Stimulated activated CD4-positive, alpha-beta T cell treated with anti-CD3 and anti-CD28 coated beads, Interleukin-12 subunit alpha, Interleukin-12 subunit beta, amount 100 ng/mL, for 48 hours (primary cell): ENCODE measurements at regions not wholly inside any gene's neighbourhood (a gene's known extent, or its start where the extent isn't known, plus 50 kb on each side); places are given as distances from the start of the nearest gene placed in this dataset.

Experiments
- DNase-seq, 3 donors: peaks; one replicate each; pipeline ENCODE4 v3.0.0-alpha.2; 2020; ENCODE audit warnings: low read depth in 2 of 3, low spot score in 1 of 3

- no peak for DNase-seq
Measured at GRCh38 chr9:118882684-118883083, 486.6 kb downstream of the BRINP1 start.

DNA sequence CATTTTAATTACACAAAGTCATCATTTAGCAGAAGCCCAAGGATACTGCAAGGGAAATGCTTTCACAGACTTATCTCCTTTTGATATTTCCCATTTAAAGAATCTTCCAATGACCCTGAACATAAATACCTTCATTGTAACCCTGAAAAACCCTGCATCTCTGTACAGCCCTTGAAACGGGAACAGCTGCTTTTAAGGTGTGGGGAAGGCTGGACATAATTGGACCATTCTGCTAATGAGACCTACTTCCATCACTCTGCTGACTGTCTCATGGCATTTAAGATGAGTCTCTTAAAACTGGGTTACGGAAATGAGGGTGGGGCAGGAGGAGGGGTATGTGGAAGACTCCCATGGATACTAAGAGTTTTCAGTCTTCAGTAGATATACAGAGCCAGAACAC, 485.8 kb downstream of the BRINP1 start:
- no peak for DNase-seq

DNA sequence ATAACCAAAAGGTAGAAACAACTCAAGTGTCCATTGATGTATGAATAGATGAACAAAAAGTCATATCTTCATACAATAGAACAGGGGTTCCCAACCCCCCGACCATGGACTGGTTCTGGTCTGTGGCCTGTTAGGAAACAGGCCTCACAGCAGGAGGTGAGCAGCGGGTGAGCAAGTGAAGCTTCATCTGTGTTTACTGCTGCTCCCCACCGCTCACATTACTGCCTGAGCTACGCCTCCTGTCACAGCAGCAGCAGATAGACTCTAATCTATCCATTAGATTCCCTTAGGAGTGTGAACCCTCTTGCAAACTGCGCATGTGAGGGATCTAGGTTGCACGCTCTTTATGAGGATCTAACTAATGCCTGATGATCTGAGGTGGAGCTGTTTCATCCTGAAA, 478.0 kb downstream of the BRINP1 start:
- no peak for DNase-seq

DNA sequence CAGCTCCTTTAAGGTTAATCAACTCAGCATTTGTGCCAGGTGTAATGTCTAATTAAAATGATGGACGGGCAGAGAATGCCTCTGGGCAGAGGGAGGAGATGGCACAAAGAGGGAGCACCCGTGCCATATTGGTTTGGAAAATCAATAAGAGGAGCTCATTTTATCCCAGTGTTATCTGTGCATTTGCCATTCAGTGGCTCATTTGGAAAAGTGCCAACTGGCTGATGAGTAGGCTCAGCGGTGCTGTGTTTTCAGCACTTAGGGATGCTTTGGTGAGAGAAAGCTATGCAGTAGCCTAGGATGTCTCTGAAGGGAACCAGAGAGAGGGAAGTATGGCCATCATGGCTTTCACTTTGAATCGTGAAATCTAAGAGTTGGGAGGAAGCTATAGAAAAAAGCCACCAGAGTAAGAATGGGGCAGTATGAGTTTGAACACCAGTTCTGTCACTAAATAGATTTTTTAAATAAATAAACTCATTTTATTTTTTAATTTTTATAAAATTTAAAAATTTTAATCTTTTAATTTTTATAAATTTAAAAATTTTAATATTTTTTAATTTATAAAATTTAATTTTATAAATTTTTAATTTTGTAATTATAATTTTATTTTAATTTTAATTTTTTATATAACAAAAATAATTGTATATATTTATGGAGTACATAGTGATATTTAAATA, 472.8 kb downstream of the BRINP1 start:
- no peak for DNase-seq

GRCh38 chr9:118918180-118918579, 451.1 kb downstream of the BRINP1 start:
- DNase-seq, result no peak

DNA sequence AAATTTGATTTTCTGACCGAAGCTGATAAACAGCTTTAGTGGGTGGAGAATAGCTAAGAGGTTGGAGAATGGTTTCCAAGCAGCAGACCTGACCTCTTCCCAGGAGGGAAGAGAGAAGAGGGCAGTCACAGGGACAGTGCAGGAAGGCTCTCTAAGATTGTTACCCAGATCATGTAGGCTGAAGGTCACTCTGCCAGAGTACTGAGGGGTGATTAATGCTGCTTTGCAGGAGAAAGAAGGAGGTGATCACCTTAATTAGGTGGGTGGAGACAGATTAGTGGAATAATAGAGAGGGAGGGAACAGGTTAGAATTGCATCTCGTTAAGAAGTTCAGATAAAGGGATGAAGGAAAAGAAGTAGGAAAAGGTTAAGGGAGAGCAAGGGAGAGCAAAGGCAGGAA, 440.5 kb downstream of the BRINP1 start:
- DNase-seq, result no peak

DNA sequence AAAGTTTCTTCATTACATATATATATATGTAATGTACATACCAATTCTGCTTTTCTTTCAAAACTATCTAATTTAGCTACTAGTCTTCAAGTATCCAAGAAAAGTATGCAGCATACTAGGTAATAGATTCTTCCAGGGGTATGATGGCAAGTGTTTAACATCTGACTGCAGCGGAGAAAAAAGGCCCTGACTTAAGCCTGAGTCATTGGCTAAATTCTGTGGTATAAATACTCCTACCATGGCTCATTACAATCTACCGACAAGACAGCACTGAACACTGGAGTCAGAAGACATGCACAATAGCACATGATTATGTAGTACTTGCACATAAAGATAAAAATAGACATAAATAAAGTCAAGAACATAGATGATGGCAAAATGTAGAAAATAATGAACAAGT, 439.9 kb downstream of the BRINP1 start:
- DNase-seq, result no peak

DNA sequence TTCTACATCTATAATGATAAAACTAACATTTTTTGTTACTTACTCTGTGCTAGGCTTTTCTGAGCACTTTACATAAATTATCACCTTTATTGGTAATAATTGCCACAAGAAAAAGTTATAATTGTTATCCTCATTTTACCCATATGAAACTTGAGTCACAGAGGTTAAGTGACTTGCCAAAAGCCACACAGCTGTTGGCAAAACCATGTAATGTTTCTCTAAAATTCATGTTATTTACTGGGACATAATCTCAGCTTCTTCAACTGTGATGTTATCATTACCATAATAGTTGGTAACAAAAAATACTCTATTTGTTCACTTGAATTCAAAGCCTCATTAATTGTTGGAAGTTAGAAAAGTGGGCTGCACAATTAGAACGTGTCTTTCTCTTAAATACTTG, 437.3 kb downstream of the BRINP1 start:
- no peak for DNase-seq

DNA sequence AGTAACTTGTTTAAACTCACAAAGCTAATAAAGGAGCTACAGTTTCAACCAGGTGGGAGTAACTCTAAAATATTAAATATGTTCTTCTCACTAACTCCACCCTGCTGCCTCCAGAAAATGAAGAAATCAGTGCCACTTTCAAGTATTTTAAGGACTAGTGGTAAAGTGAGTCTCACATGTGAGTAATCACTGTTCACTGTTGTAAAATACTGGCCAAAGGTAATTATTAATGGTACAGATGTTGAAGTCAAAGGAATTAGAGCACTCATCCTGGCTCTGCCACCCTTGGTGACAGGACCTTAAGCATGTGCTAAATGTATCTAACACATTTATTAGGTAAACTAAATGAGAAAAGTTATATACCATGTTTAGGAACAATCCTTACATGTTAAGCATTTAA, 430.7 kb downstream of the BRINP1 start:
- DNase-seq, result no peak

DNA sequence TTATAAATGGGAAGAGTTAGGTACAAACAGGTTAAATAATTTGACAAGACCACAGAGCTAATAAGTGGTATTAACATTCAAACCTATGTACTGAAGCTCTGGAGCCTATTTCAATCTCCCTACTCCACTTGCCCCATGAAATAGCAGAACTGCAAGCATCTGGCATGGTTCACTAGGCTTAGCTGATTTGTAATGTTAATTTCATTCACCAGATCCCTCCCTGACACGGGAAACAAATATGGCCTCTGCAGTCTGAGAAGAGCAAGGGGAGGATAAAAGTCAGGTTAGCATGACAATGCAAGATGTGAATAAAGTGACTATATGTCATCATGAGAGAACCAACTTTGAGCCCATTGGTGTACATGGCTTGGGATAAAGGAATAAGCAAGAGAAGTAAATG, 428.8 kb downstream of the BRINP1 start:
- no peak for DNase-seq

DNA sequence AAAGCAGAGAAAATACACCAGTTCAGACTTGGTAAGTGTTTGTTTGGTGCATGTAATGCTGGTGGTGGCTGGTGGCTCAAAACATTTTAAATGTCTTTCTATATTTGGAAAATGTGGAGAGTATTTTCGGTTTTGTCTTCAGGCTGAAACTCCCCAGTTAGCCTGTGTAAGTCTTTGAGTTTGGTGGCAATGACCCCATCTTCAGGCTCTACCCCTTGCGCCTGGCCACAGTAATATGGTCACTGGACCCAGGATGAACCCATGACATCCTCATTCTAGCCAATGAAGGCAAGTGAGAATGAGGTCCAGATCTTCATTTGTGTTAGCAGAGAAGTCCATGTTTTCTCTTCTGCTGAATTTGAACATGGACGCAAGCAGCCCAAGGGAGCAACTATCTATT, 422.6 kb downstream of the BRINP1 start:
- DNase-seq, result no peak

- DNase-seq, result no peak
Measured at GRCh38 chr9:118954857-118955256, 414.4 kb downstream of the BRINP1 start.

DNA sequence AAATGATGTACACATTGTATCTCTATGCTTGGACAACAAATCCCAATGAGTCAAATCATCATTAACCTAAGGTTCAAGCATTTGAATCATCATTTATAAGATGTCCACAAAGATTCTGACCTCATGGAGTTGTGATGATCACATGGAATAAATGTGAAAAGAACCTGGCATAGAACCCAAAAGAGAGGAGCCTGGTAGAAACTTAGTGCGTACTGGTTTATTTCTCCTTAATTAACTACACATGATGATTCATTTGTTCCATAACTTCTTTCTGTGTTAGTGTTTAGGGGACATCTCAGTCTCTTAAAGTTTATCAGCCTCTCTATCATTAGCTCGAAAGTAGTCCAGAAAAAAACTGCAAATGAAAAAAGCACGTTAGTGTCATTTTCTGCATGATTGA, 411.6 kb downstream of the BRINP1 start:
- no peak for DNase-seq

GRCh38 chr9:118959366-118959765, 409.9 kb downstream of the BRINP1 start:
- DNase-seq, result no peak

DNA sequence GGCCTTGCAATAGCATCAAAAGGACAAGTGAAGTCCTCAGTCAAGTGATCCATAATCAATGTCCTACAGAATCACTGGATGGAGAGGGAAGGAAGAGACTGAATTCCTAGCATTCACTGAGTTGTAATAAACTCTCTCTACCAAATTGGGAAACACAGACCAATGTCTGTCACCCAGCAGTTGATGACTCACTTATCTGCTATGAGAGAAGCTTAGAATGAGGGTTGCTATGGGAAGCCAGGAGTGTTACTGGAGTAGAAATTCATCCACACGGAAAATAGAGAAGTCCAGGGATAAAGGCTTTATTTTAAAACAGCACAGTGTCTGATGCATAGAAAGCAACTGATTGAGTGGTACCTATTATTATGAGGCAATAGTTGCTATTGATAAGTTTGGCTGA, 407.4 kb downstream of the BRINP1 start:
- no peak for DNase-seq

DNA sequence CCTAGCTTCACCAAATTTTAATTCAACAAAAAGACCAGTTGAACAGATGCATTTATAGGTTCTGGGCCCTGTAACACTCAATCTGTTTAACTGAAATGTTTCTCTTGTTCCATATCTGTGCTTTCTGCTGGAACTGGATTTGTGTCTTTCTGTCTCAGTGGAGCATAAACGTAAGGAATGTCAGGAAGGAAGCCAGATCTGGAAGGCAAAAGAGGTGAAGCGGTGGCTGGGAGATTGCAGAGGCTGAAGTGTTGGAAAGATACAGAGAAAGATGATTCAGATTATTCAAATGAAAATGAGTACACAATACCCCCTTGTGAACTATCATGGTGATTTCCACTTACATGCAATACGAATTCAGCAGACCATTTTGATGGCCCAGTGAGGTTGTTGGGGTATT, 406.8 kb downstream of the BRINP1 start:
- no peak for DNase-seq

DNA sequence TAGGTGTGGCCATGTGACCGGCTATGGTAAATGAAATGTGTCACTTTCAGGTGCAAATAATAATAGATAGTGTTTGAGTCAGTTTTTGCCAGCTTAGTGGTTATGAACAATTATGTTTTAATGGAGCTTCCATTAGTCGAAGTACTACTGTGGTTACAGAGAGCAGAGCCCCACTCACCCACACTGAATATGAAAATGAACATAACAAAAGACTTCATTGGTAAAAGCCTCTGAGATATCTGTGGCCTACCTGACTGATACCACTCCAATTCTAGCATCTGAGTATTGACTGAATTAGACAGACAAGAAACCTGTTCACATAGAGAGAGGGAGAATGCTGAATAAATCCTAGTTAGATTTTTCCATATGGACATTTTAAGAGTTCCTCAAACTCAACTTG, 405.6 kb downstream of the BRINP1 start:
- DNase-seq, result no peak

GRCh38 chr9:118967901-118968300, 401.3 kb downstream of the BRINP1 start:
- DNase-seq, result no peak

DNA sequence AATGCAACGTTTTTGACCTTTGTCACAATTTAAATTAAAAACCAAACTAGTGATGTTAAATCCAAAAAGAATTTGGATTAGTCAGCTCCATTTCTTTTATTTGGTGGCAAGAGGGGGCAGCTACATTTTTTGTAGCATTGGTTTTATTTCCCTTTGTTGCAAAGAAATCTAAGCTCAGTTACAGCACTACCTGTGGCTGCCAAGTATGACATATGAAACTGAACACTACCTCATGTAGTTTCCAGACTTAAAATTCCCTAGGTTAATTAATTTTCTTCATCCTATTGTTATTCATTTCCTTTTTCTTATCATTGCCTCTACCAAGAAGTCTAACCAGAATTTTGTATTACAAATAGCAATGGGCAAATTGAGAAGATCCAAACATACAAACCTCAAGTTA, 393.5 kb downstream of the BRINP1 start:
- DNase-seq, result no peak

- no peak for DNase-seq
Measured at GRCh38 chr9:118976160-118976559, 393.1 kb downstream of the BRINP1 start.

DNA sequence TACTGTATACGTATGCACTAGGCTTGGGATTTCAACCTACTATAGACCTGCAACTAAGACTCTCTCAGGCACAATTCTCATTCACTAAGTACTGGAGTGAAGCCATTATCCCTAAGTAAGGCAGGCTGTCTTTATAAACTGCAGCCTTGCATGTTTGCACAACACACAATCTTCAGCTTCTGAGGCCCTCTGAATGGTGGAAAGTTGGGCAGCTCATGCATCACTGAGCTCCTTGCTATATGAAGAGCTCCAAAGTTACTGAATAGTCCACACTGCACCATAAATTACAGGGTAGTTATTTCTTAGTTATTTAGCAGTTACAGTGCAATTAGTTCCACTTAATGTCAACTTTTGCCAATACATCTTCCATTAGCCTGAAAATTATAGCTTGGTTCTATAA, 384.6 kb downstream of the BRINP1 start:
- no peak for DNase-seq

DNA sequence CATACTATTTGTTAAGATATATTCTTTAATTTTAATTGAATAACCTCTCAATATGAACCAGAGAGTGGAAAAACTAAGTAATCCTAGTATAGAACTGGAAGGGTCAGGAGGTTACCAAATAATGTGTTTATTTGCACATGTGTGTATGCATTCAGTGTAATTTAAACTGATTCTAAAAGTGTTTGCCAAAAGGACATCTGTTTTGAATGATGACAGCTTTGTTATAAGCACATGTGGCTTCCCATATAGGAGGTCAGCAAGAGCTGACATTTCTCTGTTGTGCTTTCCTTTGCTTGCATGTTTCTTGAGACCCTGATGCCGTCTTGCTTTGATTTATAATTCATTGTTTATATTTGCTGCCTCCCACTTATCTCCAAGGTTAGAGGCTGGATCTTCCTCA, 383.4 kb downstream of the BRINP1 start:
- no peak for DNase-seq

GRCh38 chr9:118987167-118987566, 382.1 kb downstream of the BRINP1 start:
- no peak for DNase-seq

DNA sequence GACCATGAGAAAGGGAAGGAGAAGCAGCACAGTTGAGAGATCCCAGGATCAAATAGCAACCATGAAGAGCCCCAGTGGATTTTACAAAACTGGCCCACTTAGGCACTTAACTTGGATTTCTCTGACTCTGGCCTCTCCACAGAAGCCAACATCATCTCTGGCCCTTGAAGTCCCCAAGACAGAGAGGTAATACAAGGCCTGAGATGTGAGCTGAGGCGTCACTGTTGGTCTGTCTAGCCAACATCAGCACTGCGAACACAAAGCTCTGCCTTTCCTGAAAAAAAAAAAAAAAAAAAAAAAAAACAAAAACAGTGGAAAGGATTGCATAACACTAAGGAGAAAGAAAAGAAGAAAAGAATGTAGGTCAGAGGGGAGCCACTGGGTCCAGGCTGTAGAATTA, 378.3 kb downstream of the BRINP1 start:
- DNase-seq, result no peak
